Lung (tissue), 11 donors: ENCODE measurements at regions not wholly inside any gene's neighbourhood (a gene's known extent, or its start where the extent isn't known, plus 50 kb on each side); places are given as distances from the start of the nearest gene placed in this dataset.

Experiments used
- ATAC-seq: fragments of 200-7000 bp; cut with Tn5 transposase; one replicate; pipeline ENCODE4 v1.9.1; 2020; ENCODE audit warnings: moderate number of reproducible peaks; ENCODE audit not compliant: insufficient read depth, low FRiP score
- DNase-seq, 3 donors: peaks; one replicate each; pipeline ENCODE4 v3.0.0-alpha.2; 2013 to 2017
- H3K27ac ChIP-seq, 2 donors: one replicate each; pipeline ENCODE4 v1.5.1; 2013; ENCODE audit warnings: mild to moderate bottlenecking in 2 of 2, moderate library complexity in 2 of 2, control low read depth in 1 of 2, inconsistent platforms in 1 of 2, low read depth in 1 of 2, low read length in 1 of 2
- H3K27me3 ChIP-seq, 3 donors: one replicate each; pipeline ENCODE4 v1.5.1; 2013; ENCODE audit warnings: low read length in 2 of 3; ENCODE audit not compliant: control insufficient read depth in 3 of 3, insufficient read depth in 3 of 3
- H3K36me3 ChIP-seq, 4 donors: one replicate each; pipeline ENCODE4 v1.5.1; 2013; ENCODE audit warnings: low read length in 4 of 4, mild to moderate bottlenecking in 1 of 4, moderate library complexity in 1 of 4; ENCODE audit not compliant: control insufficient read depth in 4 of 4, insufficient read depth in 4 of 4
- H3K4me1 ChIP-seq, 5 donors: one replicate each; pipeline ENCODE4 v1.5.1; 2013; ENCODE audit warnings: low read length in 5 of 5, mild to moderate bottlenecking in 2 of 5, moderate library complexity in 1 of 5; ENCODE audit not compliant: control insufficient read depth in 5 of 5, insufficient read depth in 5 of 5
- H3K4me3 ChIP-seq: one replicate; pipeline ENCODE4 v1.5.1; 2013; ENCODE audit warnings: mild to moderate bottlenecking, control low read depth, moderate library complexity
- H3K9ac ChIP-seq, 2 donors: one replicate each; pipeline ENCODE4 v1.5.1; 2013; ENCODE audit warnings: low read length in 2 of 2, control low read depth in 1 of 2; ENCODE audit not compliant: insufficient read depth in 1 of 2
- H3K9me3 ChIP-seq, 4 donors: one replicate each; pipeline ENCODE4 v1.5.1; 2013; ENCODE audit warnings: low read length in 3 of 4, mild to moderate bottlenecking in 1 of 4, moderate library complexity in 1 of 4; ENCODE audit not compliant: control insufficient read depth in 4 of 4, insufficient read depth in 3 of 4
- CTCF ChIP-seq: IDR thresholded peaks from 2 replicates; pipeline ENCODE4 v1.5.1; 2012; ENCODE audit warnings: mild to moderate bottlenecking; ENCODE audit errors: control extremely low read depth, extremely low read depth
- WGBS, 2 donors: extraction: QIAGEN DNeasy Blood & Tissue Kit; methylation state at CpG; one replicate each; pipeline ENCODE4 v1.1.7; 2013; 5-methylcytosine and 5-hydroxymethylcytosine counted together
- donor health status: control.
- donor health status: control.
- donor health status: Bipolar disorder and iron deficiency.
- donor health status: healthy.
- donor health status: DM: yes; HTN: yes; CAD: no.

- H3K9me3 ChIP-seq, result no peaks in the 10 kb centered on the region
- 66 to 77% methylated on average over 14 of the region's 14 CpGs for WGBS, 2 donors
Measured at GRCh38 chr2:9779596-9780264, 63.5 kb upstream of the TAF1B start.

DNA sequence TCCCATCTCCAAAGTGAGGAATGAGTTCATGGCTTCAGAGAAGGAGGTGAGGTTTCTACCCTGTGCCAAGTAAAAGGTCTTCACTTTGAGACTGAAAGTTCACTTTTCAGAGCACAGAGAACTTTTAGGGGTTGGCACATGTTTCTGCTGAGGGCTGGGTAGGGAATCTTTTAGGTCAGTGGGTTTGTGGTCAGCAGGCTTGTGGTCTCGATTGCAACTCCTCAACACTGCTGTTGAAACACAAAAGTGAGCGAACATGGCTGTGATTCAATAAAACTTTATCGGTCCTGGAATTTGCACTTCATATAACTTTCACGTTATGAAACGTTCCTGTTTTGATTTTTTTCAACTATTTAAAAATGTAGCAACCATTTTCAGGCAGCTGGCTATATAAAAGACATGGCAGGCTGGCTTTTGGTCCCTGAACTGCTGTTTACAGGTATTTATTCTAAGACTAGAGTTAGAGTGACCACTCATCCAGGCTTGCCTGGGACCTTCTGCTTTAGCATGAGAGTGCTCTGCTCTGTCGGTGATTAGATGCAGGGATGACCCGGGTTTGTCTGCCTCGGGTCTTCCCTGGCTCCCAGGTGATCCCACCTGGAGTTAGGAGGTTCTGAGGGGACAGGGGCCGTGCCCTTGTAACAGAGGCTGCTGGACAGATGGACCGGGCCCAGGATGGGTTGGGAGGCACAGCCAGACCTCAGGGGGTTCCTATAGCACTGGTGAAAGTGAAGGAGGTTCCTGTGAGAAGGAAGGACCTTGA is 62.7 kb upstream of the TAF1B start:
- Histone ChIP-seq H3K9me3 (no peaks in the 10 kb centered on the region), H3K4me1 (peaks cover 0 to 4% (median 0%) of the 10 kb centered on the region in 5 donors), H3K27me3 (no peaks in the 10 kb centered on the region), H3K27ac (no peak overlapping the region), H3K9ac (no peak overlapping the region), H3K4me3 (no peak overlapping the region), H3K36me3 (no peaks in the 10 kb centered on the region)
- DNase-seq (no peak), ATAC-seq (no peak)
- TF ChIP-seq CTCF, result no peak
- WGBS, 2 donors, result 71 to 82% methylated on average over 10 of the region's 10 CpGs

More at GRCh38 chr2:9779596-9780264, 63.5 kb upstream of the TAF1B start:
- DNase-seq, result no peak
- Histone ChIP-seq H3K4me3 (no peak overlapping the region), H3K27ac (no peak overlapping the region), H3K36me3 (no peaks in the 10 kb centered on the region), H3K9ac (no peak overlapping the region), H3K4me1 (peaks cover 0 to 4% (median 0%) of the 10 kb centered on the region in 5 donors), H3K27me3 (no peaks in the 10 kb centered on the region)
- ATAC-seq, result no peak
- TF ChIP-seq CTCF, result no peak

- no peak for DNase-seq
- H3K4me3 ChIP-seq, result no peak overlapping the region
- no peak for ATAC-seq
- 89 to 98% methylated on average over 9 of the region's 9 CpGs for WGBS, 2 donors
- H3K9ac ChIP-seq, result no peak overlapping the region
- H3K9me3 ChIP-seq, result no peaks in the 10 kb centered on the region
- no peaks in the 10 kb centered on the region for H3K36me3 ChIP-seq
- no peak overlapping the region for H3K27ac ChIP-seq
- no peak for TF ChIP-seq CTCF
- H3K4me1 ChIP-seq, result peaks cover 0 to 4% (median 0%) of the 10 kb centered on the region in 5 donors
- H3K27me3 ChIP-seq, result no peaks in the 10 kb centered on the region
Measured at GRCh38 chr2:9781252-9781651, 62.0 kb upstream of the TAF1B start.
